ENCODE measurements at regions not wholly inside any gene's neighbourhood (a gene's known extent, or its start where the extent isn't known, plus 50 kb on each side); places are given as distances from the start of the nearest gene placed in this dataset.

- Histone ChIP-seq H3K9me3 (ENCODE audit: low read depth, low read length) (no peaks in the 10 kb centered on the region), H3K36me3 (ENCODE audit: insufficient read depth, low read length) (no peaks in the 10 kb centered on the region), H3K9ac (ENCODE audit: insufficient read length) (no peak overlapping the region), H3K4me3 (no peak overlapping the region), H3K27ac (no peak overlapping the region)
- no peak for DNase-seq (ENCODE audit: low read depth, low spot score)
- no peak for TF ChIP-seq FOXP2 (optimal IDR thresholded peaks at IDR 0.05; ENCODE audit: control extremely low read depth, extremely low read length, insufficient read depth)
- no peak for TF ChIP-seq POLR2AphosphoS5 (IDR thresholded peaks at IDR 0.05; ENCODE audit: borderline replicate concordance, low read depth, low read length)
- TF ChIP-seq EZH2 (IDR thresholded peaks at IDR 0.05) = no peak
Measured at GRCh38 chr12:97250483-97250882, 212.1 kb upstream of the RMST start.

GRCh38 chr12:97257726-97258125 is 204.9 kb upstream of the RMST start:
- Histone ChIP-seq H3K4me3 (no peak overlapping the region), H3K27ac (no peak overlapping the region), H3K9ac (ENCODE audit: insufficient read length) (no peak overlapping the region), H3K9me3 (ENCODE audit: low read depth, low read length) (no peaks in the 10 kb centered on the region), H3K36me3 (ENCODE audit: insufficient read depth, low read length) (no peaks in the 10 kb centered on the region)
- TF ChIP-seq FOXP2 (optimal IDR thresholded peaks at IDR 0.05; ENCODE audit: control extremely low read depth, extremely low read length, insufficient read depth) (no peak), POLR2AphosphoS5 (IDR thresholded peaks at IDR 0.05; ENCODE audit: borderline replicate concordance, low read depth, low read length) (no peak)
- DNase-seq (ENCODE audit: low read depth, low spot score) = no peak

- no peak overlapping the region for H3K4me3 ChIP-seq
- H3K27ac ChIP-seq = no peak overlapping the region
- no peaks in the 10 kb centered on the region for H3K36me3 ChIP-seq (ENCODE audit: insufficient read depth, low read length)
- H3K9ac ChIP-seq (ENCODE audit: insufficient read length) = no peak overlapping the region
- no peaks in the 10 kb centered on the region for H3K9me3 ChIP-seq (ENCODE audit: low read depth, low read length)
- no peak for TF ChIP-seq FOXP2 (optimal IDR thresholded peaks at IDR 0.05; ENCODE audit: control extremely low read depth, extremely low read length, insufficient read depth)
- TF ChIP-seq EZH2 (IDR thresholded peaks at IDR 0.05) = no peak
- no peak for TF ChIP-seq POLR2AphosphoS5 (IDR thresholded peaks at IDR 0.05; ENCODE audit: borderline replicate concordance, low read depth, low read length)
- no peak for DNase-seq (ENCODE audit: low read depth, low spot score)
Measured at GRCh38 chr12:97259098-97259497, 203.5 kb upstream of the RMST start.

GRCh38 chr12:97260786-97261185 is 201.8 kb upstream of the RMST start:
- no peak overlapping the region for H3K27ac ChIP-seq
- no peak for DNase-seq (ENCODE audit: low read depth, low spot score)
- TF ChIP-seq FOXP2 (optimal IDR thresholded peaks at IDR 0.05; ENCODE audit: control extremely low read depth, extremely low read length, insufficient read depth) (no peak), POLR2AphosphoS5 (IDR thresholded peaks at IDR 0.05; ENCODE audit: borderline replicate concordance, low read depth, low read length) (no peak), EZH2 (IDR thresholded peaks at IDR 0.05) (no peak)
- no peaks in the 10 kb centered on the region for H3K9me3 ChIP-seq (ENCODE audit: low read depth, low read length)
- no peak overlapping the region for H3K4me3 ChIP-seq
- no peak overlapping the region for H3K9ac ChIP-seq (ENCODE audit: insufficient read length)
- no peaks in the 10 kb centered on the region for H3K36me3 ChIP-seq (ENCODE audit: insufficient read depth, low read length)

GRCh38 chr12:97267166-97267565 is 195.4 kb upstream of the RMST start:
- no peaks in the 10 kb centered on the region for H3K9me3 ChIP-seq (ENCODE audit: low read depth, low read length)
- no peak overlapping the region for H3K4me3 ChIP-seq
- no peak for TF ChIP-seq EZH2 (IDR thresholded peaks at IDR 0.05)
- no peak for TF ChIP-seq POLR2AphosphoS5 (IDR thresholded peaks at IDR 0.05; ENCODE audit: borderline replicate concordance, low read depth, low read length)
- TF ChIP-seq FOXP2 (optimal IDR thresholded peaks at IDR 0.05; ENCODE audit: control extremely low read depth, extremely low read length, insufficient read depth) = no peak
- DNase-seq (ENCODE audit: low read depth, low spot score) = no peak
- H3K9ac ChIP-seq (ENCODE audit: insufficient read length) = no peak overlapping the region
- no peak overlapping the region for H3K27ac ChIP-seq
- H3K36me3 ChIP-seq (ENCODE audit: insufficient read depth, low read length) = no peaks in the 10 kb centered on the region

- H3K27ac ChIP-seq = no peak overlapping the region
- no peak overlapping the region for H3K4me3 ChIP-seq
- DNase-seq (ENCODE audit: low read depth, low spot score) = no peak
- H3K36me3 ChIP-seq (ENCODE audit: insufficient read depth, low read length) = no peaks in the 10 kb centered on the region
- no peaks in the 10 kb centered on the region for H3K9me3 ChIP-seq (ENCODE audit: low read depth, low read length)
- H3K9ac ChIP-seq (ENCODE audit: insufficient read length) = no peak overlapping the region
- TF ChIP-seq EZH2 (IDR thresholded peaks at IDR 0.05) = no peak
- TF ChIP-seq POLR2AphosphoS5 (IDR thresholded peaks at IDR 0.05; ENCODE audit: borderline replicate concordance, low read depth, low read length) = no peak
Measured at GRCh38 chr12:97267594-97268202, 194.9 kb upstream of the RMST start.

- Histone ChIP-seq H3K9ac (ENCODE audit: insufficient read length) (no peak overlapping the region), H3K27ac (no peak overlapping the region), H3K36me3 (ENCODE audit: insufficient read depth, low read length) (no peaks in the 10 kb centered on the region), H3K4me3 (no peak overlapping the region), H3K9me3 (ENCODE audit: low read depth, low read length) (no peaks in the 10 kb centered on the region)
- DNase-seq (ENCODE audit: low read depth, low spot score) = no peak
- TF ChIP-seq EZH2 (IDR thresholded peaks at IDR 0.05) (no peak), POLR2AphosphoS5 (IDR thresholded peaks at IDR 0.05; ENCODE audit: borderline replicate concordance, low read depth, low read length) (no peak), FOXP2 (optimal IDR thresholded peaks at IDR 0.05; ENCODE audit: control extremely low read depth, extremely low read length, insufficient read depth) (no peak)
Measured at GRCh38 chr12:97272471-97272870, 190.1 kb upstream of the RMST start.

GRCh38 chr12:97274386-97274785 is 188.2 kb upstream of the RMST start:
- H3K36me3 ChIP-seq (ENCODE audit: insufficient read depth, low read length) = no peaks in the 10 kb centered on the region
- TF ChIP-seq FOXP2 (optimal IDR thresholded peaks at IDR 0.05; ENCODE audit: control extremely low read depth, extremely low read length, insufficient read depth) = no peak
- TF ChIP-seq EZH2 (IDR thresholded peaks at IDR 0.05) = no peak
- TF ChIP-seq POLR2AphosphoS5 (IDR thresholded peaks at IDR 0.05; ENCODE audit: borderline replicate concordance, low read depth, low read length) = no peak
- H3K4me3 ChIP-seq = no peak overlapping the region
- DNase-seq (ENCODE audit: low read depth, low spot score) = no peak
- H3K9ac ChIP-seq (ENCODE audit: insufficient read length) = no peak overlapping the region
- no peaks in the 10 kb centered on the region for H3K9me3 ChIP-seq (ENCODE audit: low read depth, low read length)
- no peak overlapping the region for H3K27ac ChIP-seq

GRCh38 chr12:97275256-97275655 is 187.3 kb upstream of the RMST start:
- Histone ChIP-seq H3K27ac (no peak overlapping the region), H3K4me3 (no peak overlapping the region), H3K9me3 (ENCODE audit: low read depth, low read length) (no peaks in the 10 kb centered on the region), H3K9ac (ENCODE audit: insufficient read length) (no peak overlapping the region), H3K36me3 (ENCODE audit: insufficient read depth, low read length) (no peaks in the 10 kb centered on the region)
- no peak for DNase-seq (ENCODE audit: low read depth, low spot score)
- TF ChIP-seq FOXP2 (optimal IDR thresholded peaks at IDR 0.05; ENCODE audit: control extremely low read depth, extremely low read length, insufficient read depth) (no peak), POLR2AphosphoS5 (IDR thresholded peaks at IDR 0.05; ENCODE audit: borderline replicate concordance, low read depth, low read length) (no peak), EZH2 (IDR thresholded peaks at IDR 0.05) (no peak)

All from SK-N-MC (cell line).